ENCODE measurements at regions not wholly inside any gene's neighbourhood (a gene's known extent, or its start where the extent isn't known, plus 50 kb on each side); places are given as distances from the start of the nearest gene placed in this dataset.

- TF ChIP-seq MLLT1 (IDR thresholded peaks at IDR 0.05) = no peak
- TF ChIP-seq KDM1A (IDR thresholded peaks at IDR 0.05; ENCODE audit: borderline replicate concordance) = no peak
- TF ChIP-seq EZH2 (IDR thresholded peaks at IDR 0.05; ENCODE audit: borderline replicate concordance, control insufficient read depth, low read depth, low read length) = no peak
- no peak for TF ChIP-seq RUNX3 (IDR thresholded peaks at IDR 0.05; ENCODE audit: low read length)
- no peak for TF ChIP-seq NFYA (IDR thresholded peaks at IDR 0.05; ENCODE audit: borderline replicate concordance, low read depth, low read length)
- no peak for TF ChIP-seq NFIC (IDR thresholded peaks at IDR 0.05; ENCODE audit: low read depth, low read length)
- TF ChIP-seq EED (IDR thresholded peaks at IDR 0.05; ENCODE audit: low read depth) = no peak
Measured at GRCh38 chr5:164098531-164098930, 593.1 kb downstream of the MAT2B start (continued).

- Histone ChIP-seq H3K4me2 (ENCODE audit: control insufficient read depth, insufficient read depth) (no peak overlapping the region), H2AFZ (ENCODE audit: control insufficient read depth, low read depth, low read length) (no peak overlapping the region), H4K20me1 (ENCODE audit: control insufficient read depth, insufficient read depth) (no peaks in the 10 kb centered on the region), H3K27me3 (replicated peaks in 1 of 2; ENCODE audit: control insufficient read depth in 2 of 2, insufficient read depth in 2 of 2, low read length in 1 of 2) (no peaks in the 10 kb centered on the region), H3K36me3 (ENCODE audit: control insufficient read depth in 2 of 2, insufficient read depth in 2 of 2, low read length in 1 of 2) (no peaks in the 10 kb centered on the region), H3K4me3 (no peak overlapping the region), H3K79me2 (ENCODE audit: control insufficient read depth, insufficient read depth, low read length) (no peaks in the 10 kb centered on the region), H3K4me1 (ENCODE audit: control insufficient read depth, insufficient read depth, low read length) (no peaks in the 10 kb centered on the region), H3K9ac (ENCODE audit: control insufficient read depth, insufficient read depth, low read length) (no peak overlapping the region), H3K27ac (ENCODE audit: control insufficient read depth, insufficient read depth) (no peak overlapping the region), H3K9me3 (replicated peaks; ENCODE audit: control insufficient read depth, insufficient read depth, low read length) (no peaks in the 10 kb centered on the region)
- ChIA-PET CTCF (interaction anchor here (0.7 kb wide), 1 partner anchor 19 kb away, joined by 3 read pairs; no protein-coding TSS in a partner anchor), POLR2A (interaction anchor here (0.6 to 1.0 kb wide), 2 partner anchors 13 to 19 kb away, joined by 3 read pairs; no protein-coding TSS in a partner anchor), RAD21 (ENCODE audit: unreplicated experiment) (interaction anchor here (1.3 kb wide), 1 partner anchor 377 kb away, joined by 3 read pairs; no protein-coding TSS in a partner anchor), SMC1A (ENCODE audit: uncharacterized antibody, unreplicated experiment) (interaction anchor here (0.8 to 1.6 kb wide), 4 partner anchors 9 to 535 kb away, joined by 3 to 7 read pairs (median 4); no protein-coding TSS in a partner anchor)
- in situ Hi-C loops (cut with MboI) (no loop called here), intact Hi-C loops (cut with micrococcal nuclease; ENCODE audit: unreplicated experiment) (no loop called here)
- FAIRE-seq = no peak
- no peak for ATAC-seq
- WGBS (ENCODE audit: insufficient coverage, insufficient replicate concordance, low lambda C conversion rate, missing lambda C conversion rate) = 53% methylated on average over 6 of the region's 6 CpGs
- BruUV-seq (replicated peaks) = no TSS peak
- DNase-seq (ENCODE audit: low read depth, low spot score) = no peak
- no peak for TF ChIP-seq POU2F2 (IDR thresholded peaks at IDR 0.05; ENCODE audit: borderline replicate concordance, low read depth, low read length)
- no peak for TF ChIP-seq SUPT20H (IDR thresholded peaks at IDR 0.05; ENCODE audit: borderline replicate concordance, control insufficient read depth, low read depth, low read length)
- TF ChIP-seq SIN3A (IDR thresholded peaks at IDR 0.05; ENCODE audit: low read depth, low read length) = no peak
- TF ChIP-seq NFIC (IDR thresholded peaks at IDR 0.05; ENCODE audit: low read depth, low read length) = no peak
- no peak for TF ChIP-seq CHD4 (IDR thresholded peaks at IDR 0.05)
- TF ChIP-seq LARP7 (IDR thresholded peaks at IDR 0.05) = no peak
- TF ChIP-seq ZBTB11 (CRISPR knock-in tag; IDR thresholded peaks at IDR 0.05) = no peak
- no peak for TF ChIP-seq YY1 (IDR thresholded peaks at IDR 0.05; ENCODE audit: low read depth, low read length)
- TF ChIP-seq ZNF274 (IDR thresholded peaks at IDR 0.05; ENCODE audit: insufficient read depth, insufficient read length) = no peak
- TF ChIP-seq KLF5 (IDR thresholded peaks at IDR 0.05; ENCODE audit: partially characterized antibody) = no peak
Measured at GRCh38 chr5:164098979-164099378, 593.6 kb downstream of the MAT2B start.

Data from GM12878 (cell line).